Cardiac fibroblast (primary cell): ENCODE measurements at regions not wholly inside any gene's neighbourhood (a gene's known extent, or its start where the extent isn't known, plus 50 kb on each side); places are given as distances from the start of the nearest gene placed in this dataset.

ENCODE experiments used
- DNase-seq, 2 donors: peaks; one replicate each; pipeline versions ENCODE4 v3.0.0 to v3.0.0-alpha.2; 2010; ENCODE audit warnings: low read depth in 2 of 2
- H3K4me3 ChIP-seq, 2 donors: replicated peaks in 1 of 2; 1 replicate in 1 of 2; 2 replicates in 1 of 2; pipeline ENCODE4 v1.5.1; 2011; ENCODE audit warnings: low read depth in 2 of 2, low read length in 2 of 2, mild to moderate bottlenecking in 2 of 2, moderate library complexity in 1 of 2
- TF ChIP-seq, protein P1 (sequence below): IDR thresholded peaks from one replicate; pipeline ENCODE4 v1.5.1; 2011; ENCODE audit warnings: low read depth, mild to moderate bottlenecking, low read length, inconsistent platforms

DNA sequence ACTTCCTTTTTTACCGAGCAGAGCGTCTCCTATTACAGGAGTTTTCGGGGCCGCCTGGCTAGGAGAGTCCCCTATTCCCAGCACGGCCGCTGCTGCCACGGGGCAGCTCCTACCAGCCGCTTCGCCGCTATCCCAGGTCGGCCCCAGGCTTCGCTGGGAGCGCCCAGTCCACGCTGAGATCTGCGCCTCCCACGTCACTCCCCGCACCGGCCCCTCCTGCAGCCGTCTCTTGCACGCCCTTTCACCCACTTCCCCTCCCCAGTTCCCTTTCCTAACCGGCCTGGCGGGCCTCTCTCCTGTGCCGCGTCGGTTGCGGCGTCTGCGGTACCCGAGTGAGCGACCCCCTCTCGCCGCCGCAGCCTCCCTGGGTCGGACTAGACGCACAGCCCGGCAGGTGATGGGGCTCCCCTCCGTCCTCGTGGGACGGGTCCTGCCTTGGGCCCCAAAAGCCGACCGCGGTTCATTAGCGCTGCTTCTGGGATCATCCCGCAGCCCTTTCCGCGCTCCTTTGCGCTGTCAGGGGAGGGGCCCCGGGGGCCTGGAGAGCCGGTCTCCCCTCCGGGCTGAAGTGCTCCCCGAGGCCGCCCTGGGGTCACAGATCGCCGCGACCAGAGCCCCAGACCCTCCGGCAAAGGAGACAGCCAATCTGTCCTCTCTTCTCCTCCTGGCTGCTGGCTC, 1318.4 kb downstream of the TMEM121 start:
- TF ChIP-seq, protein P1, sequence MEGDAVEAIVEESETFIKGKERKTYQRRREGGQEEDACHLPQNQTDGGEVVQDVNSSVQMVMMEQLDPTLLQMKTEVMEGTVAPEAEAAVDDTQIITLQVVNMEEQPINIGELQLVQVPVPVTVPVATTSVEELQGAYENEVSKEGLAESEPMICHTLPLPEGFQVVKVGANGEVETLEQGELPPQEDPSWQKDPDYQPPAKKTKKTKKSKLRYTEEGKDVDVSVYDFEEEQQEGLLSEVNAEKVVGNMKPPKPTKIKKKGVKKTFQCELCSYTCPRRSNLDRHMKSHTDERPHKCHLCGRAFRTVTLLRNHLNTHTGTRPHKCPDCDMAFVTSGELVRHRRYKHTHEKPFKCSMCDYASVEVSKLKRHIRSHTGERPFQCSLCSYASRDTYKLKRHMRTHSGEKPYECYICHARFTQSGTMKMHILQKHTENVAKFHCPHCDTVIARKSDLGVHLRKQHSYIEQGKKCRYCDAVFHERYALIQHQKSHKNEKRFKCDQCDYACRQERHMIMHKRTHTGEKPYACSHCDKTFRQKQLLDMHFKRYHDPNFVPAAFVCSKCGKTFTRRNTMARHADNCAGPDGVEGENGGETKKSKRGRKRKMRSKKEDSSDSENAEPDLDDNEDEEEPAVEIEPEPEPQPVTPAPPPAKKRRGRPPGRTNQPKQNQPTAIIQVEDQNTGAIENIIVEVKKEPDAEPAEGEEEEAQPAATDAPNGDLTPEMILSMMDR: no peak
- DNase-seq: peak in 1 of 2 donors; percentile 37
- peak overlapping the region in 1 of 2 donors; percentile 47 for H3K4me3 ChIP-seq

- peak overlapping the region in 1 of 2 donors; percentile 47 for H3K4me3 ChIP-seq
- TF ChIP-seq, protein P1: no peak
- peak in 1 of 2 donors; percentile 68 for DNase-seq
Measured at GRCh38 chr14:106845286-106846087, 1319.1 kb downstream of the TMEM121 start.

- DNase-seq: peak in 1 of 2 donors; percentile 74
- no peak overlapping the region for H3K4me3 ChIP-seq
- TF ChIP-seq, protein P1: no peak
Measured at GRCh38 chr14:106846218-106846617, 1319.8 kb downstream of the TMEM121 start.

GRCh38 chr14:106848330-106849121, 1322.1 kb downstream of the TMEM121 start:
- TF ChIP-seq, protein P1: peak; percentile 40
- peak in 1 of 2 donors; percentile 75 for DNase-seq
- H3K4me3 ChIP-seq: no peak overlapping the region

GRCh38 chr14:106850913-106851825, 1324.8 kb downstream of the TMEM121 start:
- DNase-seq: no peak
- TF ChIP-seq, protein P1: no peak
- no peak overlapping the region for H3K4me3 ChIP-seq
